ENCODE measurements at regions not wholly inside any gene's neighbourhood (a gene's known extent, or its start where the extent isn't known, plus 50 kb on each side); places are given as distances from the start of the nearest gene placed in this dataset.
A peak's percentile ranks its signal among the peaks of the same experiment; 100 is the strongest.

DNA sequence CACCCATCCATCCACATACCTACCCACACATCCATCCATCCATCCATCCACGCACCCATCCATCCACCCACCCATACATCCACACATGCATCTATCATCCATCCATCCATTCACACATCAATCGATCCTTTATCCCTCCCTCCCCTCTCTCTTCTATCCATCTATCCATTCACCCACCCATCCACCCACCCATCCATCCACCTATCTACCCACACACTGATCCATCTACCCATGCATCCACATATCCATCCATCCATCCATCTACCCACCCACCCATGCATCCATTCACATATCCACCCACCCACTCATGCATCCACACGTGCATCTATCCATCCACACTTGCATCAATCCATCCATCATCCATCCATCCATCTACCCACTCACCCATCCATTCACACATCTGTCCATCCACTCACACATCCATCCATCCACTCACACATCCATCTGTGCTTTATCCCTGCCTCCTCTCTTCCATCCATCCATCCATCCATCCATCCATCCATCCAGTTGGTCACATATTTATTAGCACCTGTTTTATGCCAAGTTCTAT is 366.1 kb downstream of the CTTN start:
- DNase-seq (ENCODE audit: low read depth): no peak

DNA sequence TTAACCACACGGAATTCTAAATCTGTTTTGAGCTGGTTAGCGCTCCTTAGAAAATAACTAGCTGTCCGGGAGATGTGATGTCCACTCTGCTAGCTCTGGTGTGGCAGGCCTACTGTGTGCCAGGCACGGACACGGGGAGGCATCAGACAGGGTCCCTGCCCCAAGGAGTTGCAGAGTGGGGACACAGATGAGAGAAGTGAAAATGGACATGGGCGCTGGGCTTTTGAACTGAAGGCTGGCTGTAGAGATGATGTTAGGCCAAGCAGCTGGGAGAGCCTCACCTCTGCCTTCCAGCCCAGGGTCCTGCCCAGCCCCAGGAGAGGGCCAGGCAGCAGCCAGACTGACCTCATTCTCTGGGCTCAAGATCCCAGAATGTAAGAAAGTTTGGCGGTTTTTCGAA is 368.6 kb downstream of the CTTN start:
- no peak for DNase-seq (ENCODE audit: low read depth)

DNA sequence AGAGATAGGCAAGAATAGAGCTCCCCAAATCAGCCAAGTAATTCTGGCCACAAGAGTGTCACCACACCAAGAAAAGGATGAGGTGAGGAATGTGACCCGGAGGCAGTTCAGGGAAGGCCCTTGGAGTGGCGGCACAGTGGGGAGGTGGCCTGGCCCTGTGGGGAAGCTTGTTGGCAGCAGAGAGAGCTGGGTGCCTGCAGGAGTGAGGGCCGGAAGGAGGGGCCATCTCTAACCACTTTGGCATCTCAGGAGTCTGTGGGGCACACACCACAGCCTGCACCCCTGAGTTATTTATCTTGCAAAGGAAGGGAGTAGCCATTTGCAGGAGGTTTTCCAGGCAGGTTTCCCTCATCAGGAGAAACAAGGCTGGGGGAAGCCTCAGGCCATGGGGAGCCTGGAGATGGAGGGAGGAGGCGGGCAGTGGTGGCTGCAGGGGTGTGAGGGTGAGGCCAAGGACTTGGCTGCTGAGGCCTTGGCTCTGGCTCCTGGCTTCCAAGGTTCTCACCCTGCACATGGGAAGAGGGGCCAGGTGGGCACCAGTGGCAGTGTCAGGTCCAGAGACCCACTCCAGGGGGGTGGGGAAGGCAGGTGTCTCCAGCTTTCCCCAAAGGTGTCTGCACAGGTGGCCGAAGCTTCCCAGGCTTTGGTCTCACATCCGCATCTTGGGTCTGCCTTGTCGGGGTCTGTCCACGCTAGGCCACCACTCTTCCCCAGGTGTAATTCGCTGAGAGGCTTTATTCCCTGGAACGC is 370.2 kb downstream of the CTTN start:
- no peak for DNase-seq (ENCODE audit: low read depth)

DNA sequence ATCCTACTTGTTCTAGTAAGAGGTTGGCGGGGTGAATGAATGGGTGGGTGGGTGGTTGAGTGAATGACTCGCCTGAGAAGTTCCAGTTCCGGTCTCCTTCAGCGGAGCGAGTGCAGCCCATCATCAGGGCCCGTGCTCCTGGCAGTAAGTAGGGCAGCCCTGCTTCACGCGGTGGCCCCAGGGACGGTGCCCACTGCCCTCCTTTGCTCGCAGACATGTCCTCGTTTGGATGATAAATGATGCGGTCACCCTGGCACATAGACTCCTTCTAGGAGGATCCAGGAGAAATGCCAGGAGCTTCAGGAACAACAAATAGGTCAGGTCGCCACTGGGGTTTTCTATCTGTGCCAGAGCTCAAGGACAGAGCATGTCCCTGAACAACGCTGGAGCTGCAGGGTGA is 370.8 kb downstream of the CTTN start:
- no peak for DNase-seq (ENCODE audit: low read depth)

DNA sequence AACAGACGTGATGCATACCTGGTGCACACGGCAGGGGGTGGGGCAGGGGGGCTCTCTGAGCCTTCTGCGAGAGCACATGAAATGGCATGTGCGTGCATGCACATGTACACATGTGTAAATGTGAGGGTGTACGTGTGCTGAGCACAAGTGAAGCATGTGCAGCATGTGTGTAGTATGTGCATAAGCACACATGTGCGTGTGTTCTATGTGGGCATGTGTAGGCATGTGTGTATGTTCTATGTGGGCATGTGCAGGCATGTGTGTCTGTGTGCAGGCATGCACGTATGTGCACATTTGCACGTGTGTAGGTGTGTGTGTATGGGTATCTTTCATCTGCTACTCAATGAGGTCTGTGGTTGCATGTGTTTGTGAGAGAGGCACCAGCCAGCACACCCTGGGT is 371.2 kb downstream of the CTTN start:
- no peak for DNase-seq (ENCODE audit: low read depth)

DNA sequence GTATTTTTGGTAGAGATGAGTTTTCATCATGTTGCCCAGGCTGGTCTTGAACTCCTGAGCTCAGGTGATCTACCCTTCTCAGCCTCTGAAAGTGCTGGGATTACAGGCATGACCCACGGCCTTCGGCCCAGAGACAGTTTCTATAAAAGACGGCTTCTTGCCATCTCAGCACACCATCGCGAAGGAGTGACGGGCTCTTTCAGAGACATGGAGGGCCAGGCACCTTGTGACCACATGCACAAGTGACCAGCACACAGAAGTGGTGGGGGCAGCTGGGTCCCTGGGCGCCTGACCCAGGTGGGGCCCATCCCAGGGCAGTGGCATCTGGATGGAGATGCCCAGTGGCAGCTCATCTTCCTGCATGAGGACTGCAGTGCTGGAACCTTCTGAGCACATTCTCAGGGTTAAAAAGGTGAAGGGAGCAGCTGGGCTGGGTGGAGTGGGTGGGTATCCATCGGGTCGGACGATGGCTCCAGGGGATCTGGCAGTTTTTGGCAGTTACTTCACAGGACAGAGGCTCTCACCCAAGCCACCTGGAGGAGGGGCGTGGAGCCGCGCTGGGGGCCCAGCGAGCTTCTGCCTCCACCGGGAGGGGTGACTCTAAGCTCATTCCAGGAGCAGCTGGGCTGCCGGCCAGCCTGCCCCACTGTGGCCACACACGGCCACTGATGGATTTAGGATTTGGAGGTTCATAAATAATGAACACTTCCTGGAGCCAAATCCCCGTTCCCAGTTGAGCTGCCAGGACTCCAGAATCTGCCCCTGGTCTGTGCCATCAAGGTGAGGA is 373.0 kb downstream of the CTTN start:
- no peak for DNase-seq (ENCODE audit: low read depth)

DNA sequence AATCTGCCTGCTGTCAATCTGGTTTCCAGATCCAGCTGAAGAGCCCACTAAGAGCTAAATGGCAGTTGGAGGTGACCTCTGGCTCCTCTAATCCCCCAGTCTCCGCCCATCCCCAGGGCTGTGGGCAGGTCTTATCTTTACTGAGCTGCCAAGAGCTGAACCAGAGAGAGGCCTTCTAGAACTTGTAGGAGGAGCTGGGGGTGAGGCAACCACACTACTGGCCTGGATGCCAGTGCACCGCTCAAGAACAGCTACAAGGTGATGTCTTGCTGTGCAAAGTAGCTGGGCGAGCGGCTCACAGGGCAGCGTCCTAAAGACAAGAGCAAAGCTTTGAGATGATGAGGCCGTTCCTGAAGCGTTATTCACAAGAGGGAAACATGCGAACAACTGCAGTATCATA is 374.6 kb downstream of the CTTN start:
- DNase-seq (ENCODE audit: low read depth): no peak

DNA sequence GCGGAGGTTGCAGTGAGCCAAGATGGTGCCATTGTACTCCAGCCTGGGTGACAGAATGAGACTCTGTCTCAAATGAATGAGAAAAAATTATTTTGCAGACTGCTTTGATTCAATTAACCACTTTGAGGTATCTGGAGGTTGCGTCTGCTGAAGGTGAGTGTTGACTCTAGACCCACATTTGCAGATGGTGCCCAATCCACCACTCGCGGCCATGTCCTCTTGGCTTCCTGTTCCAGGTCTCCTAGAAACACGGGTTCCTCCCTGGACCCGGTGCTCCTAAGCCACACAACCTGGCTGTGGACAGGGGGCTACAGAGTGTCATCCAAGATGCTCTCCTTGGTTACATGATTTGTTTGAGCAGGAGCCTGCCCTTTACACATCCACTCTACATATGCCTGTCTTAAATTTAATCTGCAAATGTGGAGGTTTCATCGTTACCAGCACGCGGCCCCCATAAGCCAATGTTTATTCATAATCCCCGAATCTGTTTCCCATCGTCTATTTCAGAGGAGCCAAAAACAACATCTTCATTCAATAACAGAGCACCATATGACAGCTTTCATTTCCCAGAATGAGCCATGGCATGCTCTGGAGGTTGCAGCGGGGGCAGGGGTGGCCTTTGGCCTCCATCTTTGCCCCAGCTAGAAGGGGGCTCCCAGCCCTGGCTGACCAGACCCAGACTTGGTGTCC is 377.2 kb downstream of the CTTN start:
- DNase-seq (ENCODE audit: low read depth): no peak

DNA sequence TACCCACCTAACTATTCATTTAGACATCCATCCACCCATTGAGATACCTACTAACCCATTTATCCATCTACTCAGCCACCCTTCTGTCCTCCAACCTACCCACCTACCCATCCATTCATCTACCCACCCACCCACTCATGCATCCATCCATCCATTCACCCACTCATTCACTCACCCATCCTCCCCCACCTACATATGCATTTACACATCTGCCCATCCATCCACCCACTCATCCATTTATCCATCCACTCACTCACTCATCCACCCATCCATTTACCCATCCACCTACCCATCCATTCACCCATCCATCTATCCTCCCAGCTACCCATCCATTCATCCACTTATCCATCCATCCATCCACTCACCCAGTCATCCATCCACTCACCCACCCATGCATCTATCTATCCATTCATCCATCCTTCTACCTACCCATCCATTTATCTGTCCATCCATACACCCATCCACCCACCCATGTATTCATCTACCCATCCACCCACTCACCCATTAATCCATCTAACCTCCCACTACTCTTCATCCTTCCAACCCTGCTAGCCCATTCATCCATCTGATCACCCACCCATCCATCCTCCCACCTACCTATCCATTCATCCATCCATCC is 378.7 kb downstream of the CTTN start:
- DNase-seq (ENCODE audit: low read depth): no peak

DNA sequence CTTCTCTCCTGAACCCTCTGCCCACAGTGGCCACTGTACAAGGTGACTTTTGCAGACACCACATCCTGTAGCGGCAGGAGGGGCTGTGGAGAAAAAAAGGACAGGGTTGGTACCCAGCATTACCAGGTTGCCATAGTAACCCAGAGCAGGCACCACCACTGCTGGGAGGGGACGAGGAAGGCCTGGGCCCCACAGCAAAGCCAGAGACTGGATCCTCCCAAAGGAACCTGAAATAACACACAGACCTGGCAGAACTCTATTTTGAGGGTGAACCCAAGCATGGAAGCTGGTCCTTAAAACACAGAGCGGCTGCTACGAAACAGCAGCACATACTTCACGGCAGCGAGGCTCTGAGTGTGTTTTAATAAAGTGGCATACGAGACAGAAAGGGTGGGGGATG is 380.6 kb downstream of the CTTN start:
- DNase-seq (ENCODE audit: low read depth): no peak

DNA sequence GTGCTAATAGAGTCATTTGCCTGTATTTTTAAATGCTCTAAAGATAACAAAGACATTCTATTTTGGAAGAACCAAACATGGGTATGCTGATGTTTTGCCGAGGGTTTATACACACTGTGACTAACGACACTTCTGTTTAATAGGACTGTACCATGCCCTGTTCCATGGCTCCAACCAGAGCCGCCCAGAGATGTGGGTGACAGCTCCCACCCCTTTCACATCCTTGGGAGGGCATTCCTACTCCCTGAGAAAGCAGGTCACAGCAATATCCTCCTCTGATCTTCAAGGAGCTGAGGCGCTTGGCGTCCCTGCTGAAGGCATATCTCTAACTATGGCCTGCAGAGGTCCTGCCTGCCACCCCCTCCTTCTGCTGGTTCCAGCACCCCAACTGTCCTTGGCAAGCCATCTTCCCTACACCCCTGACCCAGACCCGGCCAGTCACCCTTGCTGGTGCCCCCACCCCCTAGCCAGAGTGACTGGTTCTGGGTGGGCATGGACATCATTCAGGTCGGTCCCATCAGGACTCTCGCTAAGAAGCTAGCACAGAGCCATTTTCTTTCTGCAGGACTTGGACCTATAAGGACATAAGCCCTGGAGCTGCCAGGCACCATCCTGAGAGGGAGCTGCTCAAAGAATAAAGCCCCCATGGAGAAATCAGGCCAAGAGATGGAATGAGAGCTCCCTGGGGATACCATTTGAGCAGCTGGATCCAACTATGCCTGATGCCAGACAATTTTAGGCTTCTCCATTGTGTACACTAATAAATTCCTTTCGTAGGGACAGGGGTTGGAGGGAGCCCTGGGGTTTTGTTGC is 381.3 kb downstream of the CTTN start:
- no peak for DNase-seq (ENCODE audit: low read depth)

DNA sequence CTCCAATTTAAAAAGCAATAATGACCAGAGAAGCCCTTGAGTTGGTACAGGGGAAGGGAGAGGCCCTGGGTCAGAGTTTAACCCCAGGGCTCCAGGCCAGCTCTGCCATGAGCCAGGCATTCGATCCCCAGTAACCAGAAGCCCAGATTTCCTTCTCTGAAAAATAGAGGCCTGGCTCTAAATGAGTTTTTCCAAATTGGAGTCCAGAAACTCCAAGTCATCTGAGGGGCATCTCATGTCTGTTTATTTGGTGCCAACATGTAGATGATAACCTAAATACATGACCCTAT is 381.9 kb downstream of the CTTN start:
- no peak for DNase-seq (ENCODE audit: low read depth)

DNA sequence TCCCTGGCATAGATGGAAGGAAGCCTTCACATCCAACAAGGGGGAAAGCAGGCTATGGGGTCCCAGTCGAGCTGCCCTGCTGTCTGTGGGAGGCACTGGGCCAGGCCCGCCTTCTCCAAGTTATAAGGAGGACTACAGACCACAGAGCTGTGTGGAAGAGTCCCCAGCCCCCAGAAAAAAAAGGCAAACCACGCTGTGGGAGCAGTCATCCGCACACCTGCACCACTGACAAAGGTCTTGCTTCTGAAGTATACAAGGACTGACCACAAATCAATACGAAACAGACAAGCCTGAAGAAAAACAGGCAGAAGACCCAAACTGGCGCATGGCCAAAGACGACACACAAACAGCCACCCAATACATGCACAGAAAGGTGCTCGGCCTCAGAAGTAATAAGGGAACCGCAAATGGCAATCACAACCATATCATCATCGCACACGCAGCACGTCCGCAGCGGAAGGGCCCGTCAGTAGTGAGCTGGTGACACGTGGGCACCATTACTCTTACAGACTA is 384.1 kb downstream of the CTTN start:
- no peak for DNase-seq (ENCODE audit: low read depth)

DNA sequence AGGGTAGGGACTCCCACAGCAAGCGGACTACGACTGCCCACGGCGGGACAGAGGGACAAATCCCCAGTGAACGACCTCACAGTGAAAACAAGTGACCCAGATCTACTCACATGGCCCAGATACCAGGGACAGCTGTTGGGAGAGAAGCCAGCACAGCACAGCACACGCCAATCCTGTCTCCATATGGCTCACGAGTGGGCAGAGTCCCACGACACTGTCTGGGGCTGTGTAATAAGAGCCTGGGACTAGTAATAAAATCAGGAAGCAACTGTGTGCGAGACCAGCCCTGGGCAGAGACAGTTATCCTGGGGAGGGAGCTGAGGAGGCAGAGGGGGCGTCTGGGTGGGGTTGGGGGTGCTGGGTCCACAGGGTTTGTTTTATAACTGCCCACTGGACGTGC is 385.0 kb downstream of the CTTN start:
- no peak for DNase-seq (ENCODE audit: low read depth)

DNA sequence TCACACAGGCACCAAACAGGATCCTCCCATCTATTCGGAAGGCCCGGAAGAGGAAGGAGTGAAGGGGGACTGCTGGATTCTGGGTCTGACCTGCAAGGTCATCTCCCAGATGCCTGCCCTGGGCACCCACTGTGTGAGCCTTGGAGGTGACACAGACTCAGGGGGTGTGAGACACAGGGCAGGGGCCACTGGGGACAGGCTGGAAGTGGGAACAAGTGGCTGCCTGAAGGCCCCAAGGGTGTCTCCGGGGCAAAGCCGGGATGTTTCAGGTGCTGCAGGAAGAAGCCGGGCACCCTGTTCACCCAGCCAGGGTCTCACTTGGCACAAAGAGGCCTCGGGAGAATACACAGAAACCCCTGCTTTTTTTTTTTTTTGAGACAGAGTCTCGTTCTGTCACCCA is 385.5 kb downstream of the CTTN start:
- no peak for DNase-seq (ENCODE audit: low read depth)

DNA sequence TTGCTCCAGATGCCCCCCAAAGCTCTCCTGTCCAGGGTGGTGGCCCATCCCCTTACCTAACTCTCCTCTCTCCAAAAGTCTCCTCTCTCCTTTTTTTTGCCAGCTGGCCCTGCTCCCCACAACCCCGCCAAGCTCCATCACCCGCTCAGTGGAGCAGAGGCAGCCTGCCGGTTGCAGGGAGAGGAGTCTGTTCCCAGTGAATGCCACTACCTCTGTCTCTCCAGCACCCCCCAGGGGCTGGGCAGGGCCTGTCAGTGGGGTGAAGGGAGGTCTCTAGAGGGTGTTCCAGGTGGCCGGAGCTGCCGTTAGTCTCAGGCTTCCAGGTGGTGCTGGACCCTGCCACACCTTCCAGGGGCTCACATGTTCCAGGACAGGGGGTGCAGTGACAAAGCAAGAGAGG is 387.0 kb downstream of the CTTN start:
- DNase-seq (ENCODE audit: low read depth): no peak

DNA sequence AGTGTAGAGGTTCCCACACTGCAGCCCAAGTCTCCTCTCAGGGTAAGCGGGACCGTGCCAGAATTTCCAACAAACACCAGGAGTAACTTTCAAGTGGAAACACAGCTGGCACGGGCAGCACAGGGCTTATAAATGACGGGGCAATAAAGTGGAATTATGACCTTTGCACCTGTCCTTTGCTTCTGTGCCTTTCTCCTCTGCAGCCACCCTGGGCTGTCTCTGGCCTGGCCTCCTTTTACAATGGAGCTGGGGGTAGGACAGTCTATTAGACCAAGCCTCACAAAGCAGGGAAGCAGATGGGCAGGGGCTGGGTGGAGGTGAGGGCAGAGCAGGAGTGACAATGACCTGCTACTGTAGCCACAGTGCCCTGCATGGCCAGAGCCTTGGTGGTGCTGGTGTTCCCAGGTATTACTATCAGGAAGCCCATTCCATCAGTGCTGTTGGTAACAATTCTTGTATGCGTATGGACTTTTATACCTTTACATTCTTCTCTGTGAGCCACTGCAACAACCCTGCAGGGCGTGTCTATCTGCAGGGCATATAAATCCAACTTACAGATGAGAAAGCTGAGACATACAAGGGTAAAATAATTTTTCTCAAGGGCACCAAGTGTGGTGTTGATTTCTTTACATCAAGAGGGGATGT is 387.8 kb downstream of the CTTN start:
- DNase-seq (ENCODE audit: low read depth): no peak

DNA sequence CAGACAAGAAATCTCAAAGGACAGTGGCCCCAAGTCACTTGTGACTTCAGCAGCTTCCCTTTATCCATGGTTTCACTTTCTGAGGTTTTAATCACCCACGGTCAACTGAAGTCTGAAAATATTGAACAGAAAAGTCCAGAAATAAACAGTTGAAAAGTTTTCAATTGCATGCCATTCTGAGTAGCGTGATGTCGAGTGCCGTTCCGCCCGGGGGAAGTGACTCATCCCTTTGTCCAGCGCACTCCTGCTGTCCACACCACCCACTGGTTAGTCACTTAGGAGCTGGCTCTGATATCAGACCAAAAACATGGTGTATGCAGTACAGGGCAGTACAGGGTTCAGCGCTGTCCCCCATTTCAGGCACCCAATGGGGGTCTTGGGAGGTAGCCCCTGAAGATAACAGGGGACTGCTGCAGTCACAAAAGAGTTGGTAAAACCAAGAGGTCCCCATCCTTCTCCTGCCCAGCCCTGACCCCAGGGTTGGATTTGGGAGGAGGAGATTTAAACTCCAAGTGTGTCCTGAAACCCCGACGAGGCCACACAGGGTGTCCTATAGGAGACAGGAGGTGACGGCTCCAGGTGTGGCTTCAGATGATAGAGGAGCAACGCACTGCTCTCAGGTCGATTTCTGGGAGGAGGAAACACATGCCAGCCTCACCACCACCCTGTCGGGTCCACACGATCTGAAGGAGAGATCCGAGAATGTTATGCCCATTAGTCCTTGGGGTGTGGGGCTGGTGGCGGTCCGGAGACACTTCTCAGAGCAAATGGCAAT is 390.1 kb downstream of the CTTN start:
- DNase-seq (ENCODE audit: low read depth): peak; percentile 78

DNA sequence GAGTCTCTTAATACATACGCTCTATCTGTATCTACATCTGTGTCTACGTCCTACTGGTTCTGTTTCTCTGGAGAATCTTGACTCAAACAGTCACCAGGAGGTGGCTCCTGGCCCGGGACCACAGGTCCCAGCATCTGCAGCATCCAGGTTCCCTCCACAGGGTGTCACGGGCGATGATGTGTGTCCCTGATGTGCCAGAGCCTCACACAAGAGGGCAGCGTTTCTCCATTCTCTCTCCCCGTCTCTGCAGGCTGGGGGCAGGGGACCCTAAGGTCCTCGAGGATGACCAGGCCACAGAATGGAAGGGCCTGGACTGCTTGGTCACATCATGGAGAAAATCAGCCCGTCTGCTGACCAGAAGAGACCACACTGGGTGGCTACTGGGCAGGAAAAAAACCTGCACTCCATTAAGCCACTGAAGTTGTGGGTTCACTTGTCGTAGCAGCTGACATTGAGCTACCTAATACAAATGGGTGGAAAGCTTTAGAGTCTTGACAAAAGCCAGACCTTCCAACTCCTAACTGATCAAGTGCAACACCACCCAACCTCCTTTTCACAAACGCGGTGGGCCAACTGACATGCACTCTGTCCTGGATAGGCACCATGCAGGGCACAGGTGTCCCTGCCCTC is 392.5 kb downstream of the CTTN start:
- DNase-seq (ENCODE audit: low read depth): no peak

Measured in fibroblast of gingiva (primary cell).